Endometrial microvascular endothelial cells (primary cell): ENCODE measurements at regions not wholly inside any gene's neighbourhood (a gene's known extent, or its start where the extent isn't known, plus 50 kb on each side); places are given as distances from the start of the nearest gene placed in this dataset.

Source experiments
- in situ Hi-C: cut with HindIII; loops from 2 replicates; pipeline ENCODE4 v1.10.0; 2017; ENCODE audit warnings: low sequenced_read_pairs, low pct_unique_long_range_greater_than_20kb; ENCODE audit errors: inconsistent ontology term

- in situ Hi-C loops, result no loop called here
Measured at GRCh38 chr2:234163510-234164045, 113.1 kb downstream of the SPP2 start.

- in situ Hi-C loops, result no loop called here
Measured at GRCh38 chr2:234162861-234163260, 112.4 kb downstream of the SPP2 start.

DNA sequence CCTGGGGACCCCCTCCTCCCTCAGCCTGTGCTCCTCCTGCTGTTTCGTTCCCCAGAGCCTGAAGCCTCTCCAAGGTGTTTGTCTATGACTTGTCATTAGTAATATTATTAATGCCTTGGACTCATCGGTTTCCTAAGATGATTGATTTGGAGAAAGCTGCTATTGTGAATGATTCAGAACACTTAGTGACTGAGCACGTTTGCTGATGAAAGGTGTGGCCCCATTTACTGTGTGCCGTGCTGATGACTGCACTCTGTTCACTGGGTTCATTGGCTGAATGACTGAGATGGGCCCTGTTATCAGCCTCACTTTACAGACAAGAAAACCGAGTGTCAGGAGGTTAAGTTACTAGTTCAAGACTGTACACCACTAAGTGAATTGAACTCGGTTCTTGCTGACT, 111.4 kb downstream of the SPP2 start:
- in situ Hi-C loops, result no loop called here

DNA sequence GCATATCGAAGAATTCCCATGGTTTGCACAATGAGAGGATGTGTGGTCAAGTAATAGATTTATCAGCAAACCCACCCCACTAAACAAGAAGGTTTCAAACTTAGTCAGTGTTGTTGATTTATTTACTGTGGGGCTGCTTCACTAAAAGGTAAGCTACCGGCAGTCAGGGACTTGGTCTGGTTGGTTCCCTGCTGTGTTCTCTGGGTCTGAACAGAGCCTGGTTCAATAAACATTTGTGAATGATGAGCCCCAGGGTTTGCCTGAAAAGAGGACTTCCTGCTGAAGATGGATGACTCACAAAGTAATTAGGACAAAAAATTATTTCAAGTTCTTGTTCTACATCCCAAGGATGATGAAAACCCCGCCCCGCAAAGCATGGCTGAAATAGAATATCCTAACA, 108.3 kb downstream of the SPP2 start:
- in situ Hi-C loops, result loop anchor here (10.0 kb wide), 1 partner anchor 346 kb away; no protein-coding TSS in a partner anchor

DNA sequence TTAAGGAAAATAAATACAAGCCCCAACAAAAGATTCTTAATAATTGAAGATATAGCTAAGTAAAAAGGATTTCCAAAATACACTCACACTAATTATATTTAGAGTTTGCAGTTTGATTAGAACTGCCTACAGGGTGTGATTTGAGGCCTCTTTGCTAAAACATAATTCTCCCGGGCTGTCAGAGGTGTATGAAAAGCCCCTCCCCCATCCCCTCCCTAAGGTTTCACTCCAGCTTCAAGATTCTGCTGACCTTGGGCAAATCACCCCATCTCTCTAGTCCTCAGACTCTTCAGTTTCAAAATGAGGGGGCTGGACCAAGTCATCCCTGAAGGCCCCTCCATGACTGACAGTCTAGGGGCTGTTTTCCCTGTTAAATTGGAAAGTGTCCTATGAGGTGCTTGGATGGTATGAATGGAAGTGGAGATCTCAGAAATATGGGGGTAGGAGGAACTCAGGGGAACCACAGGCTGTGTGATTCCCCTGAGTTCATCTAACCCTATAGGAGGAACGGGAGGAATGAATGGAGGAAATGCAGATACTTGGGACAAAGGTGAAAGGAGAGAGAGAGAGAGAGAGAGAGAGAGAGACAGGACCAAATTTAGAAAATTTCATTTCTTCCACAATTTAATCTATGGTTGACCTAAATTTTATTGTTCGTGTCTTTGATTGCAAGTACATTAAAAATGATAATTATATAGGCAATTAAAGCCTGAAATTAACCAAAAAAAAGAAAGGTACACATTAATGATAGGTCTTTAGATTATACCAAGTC, 107.5 kb downstream of the SPP2 start:
- in situ Hi-C loops, result loop anchor here (10.0 kb wide), 1 partner anchor 347 kb away; no protein-coding TSS in a partner anchor

- in situ Hi-C loops, result loop anchor here (10.0 kb wide), 1 partner anchor 348 kb away; no protein-coding TSS in a partner anchor
Measured at GRCh38 chr2:234156326-234156725, 105.8 kb downstream of the SPP2 start.

GRCh38 chr2:234152835-234153234, 102.3 kb downstream of the SPP2 start:
- in situ Hi-C loops, result loop anchor here (10.0 kb wide), 1 partner anchor 352 kb away; no protein-coding TSS in a partner anchor

GRCh38 chr2:234147335-234147861, 96.9 kb downstream of the SPP2 start:
- in situ Hi-C loops, result no loop called here

GRCh38 chr2:234146087-234146826, 95.8 kb downstream of the SPP2 start:
- in situ Hi-C loops, result no loop called here

- in situ Hi-C loops, result no loop called here
Measured at GRCh38 chr2:234145511-234145910, 95.0 kb downstream of the SPP2 start.

GRCh38 chr2:234145057-234145456, 94.6 kb downstream of the SPP2 start:
- in situ Hi-C loops, result no loop called here

GRCh38 chr2:234143896-234144295, 93.4 kb downstream of the SPP2 start:
- in situ Hi-C loops, result no loop called here

- in situ Hi-C loops, result no loop called here
Measured at GRCh38 chr2:234142530-234142929, 92.0 kb downstream of the SPP2 start.

- in situ Hi-C loops, result no loop called here
Measured at GRCh38 chr2:234139755-234140154, 89.3 kb downstream of the SPP2 start.

DNA sequence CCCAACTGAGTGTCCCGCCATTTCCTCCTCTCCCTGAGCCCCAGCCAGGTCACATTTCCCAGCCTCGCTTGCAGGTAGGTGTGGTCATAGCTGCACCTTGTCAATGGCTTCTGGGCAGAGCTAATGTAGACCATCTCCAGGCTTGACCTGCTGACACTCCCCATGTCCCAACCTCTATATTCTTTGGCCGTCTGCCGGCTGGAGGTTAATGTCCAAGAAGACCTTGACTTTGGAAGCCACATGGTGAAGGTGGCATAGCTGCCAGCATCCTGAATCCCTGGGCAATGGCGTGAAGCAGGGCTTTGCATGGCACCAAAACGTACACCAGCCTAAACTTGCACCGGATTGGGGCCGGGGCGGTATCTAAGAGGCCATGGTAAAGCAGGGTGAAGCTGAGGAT, 88.3 kb downstream of the SPP2 start:
- in situ Hi-C loops, result no loop called here

DNA sequence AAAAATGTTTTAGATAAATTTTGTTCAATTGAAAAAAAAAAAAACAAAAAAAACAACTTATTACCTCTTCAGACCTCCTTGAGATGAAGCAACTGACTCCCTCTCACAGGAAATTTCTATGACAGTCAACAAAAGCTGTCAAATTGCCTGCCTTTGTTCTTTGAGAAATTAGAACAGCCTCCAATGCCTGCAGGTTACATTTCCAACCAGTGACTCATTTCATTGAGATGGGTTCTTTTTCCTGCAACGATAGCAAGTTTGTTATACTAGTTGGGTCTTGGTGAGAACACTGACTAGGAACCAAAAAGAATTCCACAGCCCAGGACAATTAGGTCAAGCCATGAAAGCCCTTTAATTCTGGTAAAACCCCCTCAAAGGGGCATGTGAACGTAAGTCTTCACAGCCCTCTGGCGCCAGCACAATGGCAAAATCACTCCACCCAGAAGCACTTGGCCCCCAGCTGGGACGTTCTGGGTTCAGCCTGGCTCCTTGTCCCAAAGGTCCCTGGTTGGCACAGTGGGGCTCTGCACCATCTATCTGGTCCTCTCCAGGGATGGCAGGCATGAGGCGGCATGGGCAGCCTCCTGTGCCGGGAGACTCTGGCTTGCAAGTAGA, 87.0 kb downstream of the SPP2 start:
- in situ Hi-C loops, result no loop called here

DNA sequence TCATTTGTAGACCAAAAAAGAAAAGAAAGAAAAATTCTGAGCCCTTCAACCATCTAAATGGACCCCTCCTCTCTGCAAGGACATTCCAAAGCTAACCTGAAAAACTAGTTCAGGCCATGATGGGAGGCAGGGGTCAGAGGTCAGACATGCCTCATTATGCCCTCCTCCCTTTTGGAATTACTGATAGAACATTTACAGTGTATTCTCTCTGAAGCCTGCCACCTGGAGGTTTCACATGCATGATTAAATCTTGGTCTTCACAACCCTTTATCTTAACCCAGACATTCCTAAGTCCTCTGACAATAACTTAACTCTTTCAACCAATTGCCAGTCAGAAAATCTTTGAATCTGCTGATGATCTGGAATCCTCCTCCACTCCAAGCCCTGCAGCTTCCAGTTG, 86.0 kb downstream of the SPP2 start:
- in situ Hi-C loops, result no loop called here

- in situ Hi-C loops, result no loop called here
Measured at GRCh38 chr2:234135750-234136221, 85.3 kb downstream of the SPP2 start.

GRCh38 chr2:234134496-234134895, 84.0 kb downstream of the SPP2 start:
- in situ Hi-C loops, result no loop called here
